ENCODE measurements at regions not wholly inside any gene's neighbourhood (a gene's known extent, or its start where the extent isn't known, plus 50 kb on each side); places are given as distances from the start of the nearest gene placed in this dataset.

GRCh38 chr9:27784847-27785713 is 211.8 kb upstream of the C9orf72 start:
- TF ChIP-seq EZH2phosphoT487 (IDR thresholded peaks at IDR 0.05; ENCODE audit: borderline replicate concordance) (no peak), CTCF (conservative IDR thresholded peaks at IDR 0.05; ENCODE audit: low read length) (no peak)

All from Loucy (cell line).